Progenitor cell of endocrine pancreas (in vitro differentiated cells): ENCODE measurements at regions not wholly inside any gene's neighbourhood (a gene's known extent, or its start where the extent isn't known, plus 50 kb on each side); places are given as distances from the start of the nearest gene placed in this dataset.
A peak's percentile ranks its signal among the peaks of the same experiment; 100 is the strongest.

Source experiments
- DNase-seq: peaks from one replicate; pipeline ENCODE4 v3.0.0; 2021; ENCODE audit warnings: low spot score; ENCODE audit not compliant: unreplicated experiment
- H3K27ac Mint-ChIP-seq: 2 replicates; pipeline ENCODE4 v1.8.0; 2021; ENCODE audit warnings: mild to moderate bottlenecking, moderate library complexity, mixed read lengths
- H3K27me3 Mint-ChIP-seq: 2 replicates; pipeline ENCODE4 v1.8.0; 2021; ENCODE audit warnings: mixed read lengths
- H3K36me3 Mint-ChIP-seq: 2 replicates; pipeline ENCODE4 v1.8.0; 2022; ENCODE audit warnings: mixed read lengths; ENCODE audit not compliant: insufficient read depth
- H3K4me1 Mint-ChIP-seq: 2 replicates; pipeline ENCODE4 v1.8.0; 2021; ENCODE audit warnings: low read depth, mixed read lengths
- H3K4me3 Mint-ChIP-seq: 2 replicates; pipeline ENCODE4 v1.8.0; 2021; ENCODE audit warnings: low read depth, mild to moderate bottlenecking, moderate library complexity, mixed read lengths
- H3K9me3 Mint-ChIP-seq: 2 replicates; pipeline ENCODE4 v1.8.0; 2021; ENCODE audit warnings: low read depth, mixed read lengths
- TF ChIP-seq, protein P1 (sequence below): fragments of 200-600 bp; sonication (generic); IDR thresholded peaks from one replicate; pipeline ENCODE4 v1.5.0; 2021; ENCODE audit warnings: antibody characterized with exemption, mild to moderate bottlenecking; ENCODE audit not compliant: unreplicated experiment

DNA sequence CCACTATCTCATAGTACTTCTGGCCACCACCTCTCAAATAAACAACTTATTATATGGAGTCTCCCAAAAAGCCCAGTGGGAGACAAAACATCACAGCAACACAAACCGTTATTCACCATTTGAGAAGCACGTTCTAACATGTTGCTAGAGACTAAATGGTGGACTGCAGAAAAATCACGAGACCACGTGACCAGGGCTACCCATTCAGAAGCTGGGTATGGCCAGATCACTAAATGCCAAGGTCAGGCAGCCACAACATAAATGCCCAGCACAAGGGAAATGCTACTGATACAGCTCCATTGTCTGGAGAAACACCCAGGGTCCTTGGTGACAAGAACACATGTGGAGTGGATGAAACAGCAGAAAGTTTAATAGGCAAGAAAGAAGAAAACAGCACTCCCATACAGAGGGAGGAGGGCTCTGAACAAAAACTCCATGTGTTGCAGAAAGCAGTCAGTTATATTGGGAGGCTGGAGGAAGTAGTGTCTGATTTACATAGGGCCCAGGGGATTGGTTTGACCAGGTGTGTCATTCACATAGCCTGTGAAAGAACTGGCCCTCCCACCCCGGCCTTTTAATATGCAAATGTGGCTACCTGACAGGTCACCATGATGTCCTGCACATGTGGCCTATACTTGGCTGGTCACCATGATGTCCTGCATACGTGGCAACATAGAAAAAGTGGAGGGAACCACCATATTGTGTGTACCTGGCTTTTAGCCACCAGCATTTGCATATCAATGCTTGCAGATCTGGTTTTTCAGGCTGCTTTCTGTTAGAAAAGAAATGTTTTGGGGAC is 97.2 kb downstream of the TRIM36 start:
- Mint-ChIP-seq H3K9me3 (no peaks in the 10 kb centered on the region), H3K27ac (no peak overlapping the region), H3K27me3 (peaks cover 3% of the 10 kb centered on the region), H3K4me1 (no peaks in the 10 kb centered on the region), H3K36me3 (no peaks in the 10 kb centered on the region), H3K4me3 (no peak overlapping the region)
- TF ChIP-seq, protein P1, sequence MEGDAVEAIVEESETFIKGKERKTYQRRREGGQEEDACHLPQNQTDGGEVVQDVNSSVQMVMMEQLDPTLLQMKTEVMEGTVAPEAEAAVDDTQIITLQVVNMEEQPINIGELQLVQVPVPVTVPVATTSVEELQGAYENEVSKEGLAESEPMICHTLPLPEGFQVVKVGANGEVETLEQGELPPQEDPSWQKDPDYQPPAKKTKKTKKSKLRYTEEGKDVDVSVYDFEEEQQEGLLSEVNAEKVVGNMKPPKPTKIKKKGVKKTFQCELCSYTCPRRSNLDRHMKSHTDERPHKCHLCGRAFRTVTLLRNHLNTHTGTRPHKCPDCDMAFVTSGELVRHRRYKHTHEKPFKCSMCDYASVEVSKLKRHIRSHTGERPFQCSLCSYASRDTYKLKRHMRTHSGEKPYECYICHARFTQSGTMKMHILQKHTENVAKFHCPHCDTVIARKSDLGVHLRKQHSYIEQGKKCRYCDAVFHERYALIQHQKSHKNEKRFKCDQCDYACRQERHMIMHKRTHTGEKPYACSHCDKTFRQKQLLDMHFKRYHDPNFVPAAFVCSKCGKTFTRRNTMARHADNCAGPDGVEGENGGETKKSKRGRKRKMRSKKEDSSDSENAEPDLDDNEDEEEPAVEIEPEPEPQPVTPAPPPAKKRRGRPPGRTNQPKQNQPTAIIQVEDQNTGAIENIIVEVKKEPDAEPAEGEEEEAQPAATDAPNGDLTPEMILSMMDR = no peak
- DNase-seq = no peak

DNA sequence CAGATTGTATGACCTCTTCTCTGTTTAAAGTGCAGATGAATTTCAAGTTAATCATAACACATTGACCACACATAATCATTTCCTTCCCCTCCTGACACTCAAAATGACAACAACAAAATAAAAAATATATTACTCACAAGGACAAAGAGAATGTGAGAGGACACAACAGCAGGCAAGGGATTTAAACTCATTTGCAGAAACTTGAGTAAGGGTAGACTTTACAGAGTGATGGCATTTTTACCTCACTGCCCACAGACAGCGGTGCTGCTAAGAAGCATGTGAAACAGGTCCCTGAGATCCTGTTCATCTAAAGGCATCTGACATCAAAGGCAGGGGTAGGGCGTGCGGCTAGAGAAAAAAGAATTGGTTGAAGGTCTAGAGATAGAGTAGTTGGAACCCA is 99.0 kb downstream of the TRIM36 start:
- Mint-ChIP-seq H3K4me3 (no peak overlapping the region), H3K36me3 (no peaks in the 10 kb centered on the region), H3K9me3 (no peaks in the 10 kb centered on the region), H3K4me1 (no peaks in the 10 kb centered on the region), H3K27ac (no peak overlapping the region), H3K27me3 (peaks cover 3% of the 10 kb centered on the region)
- DNase-seq = no peak
- TF ChIP-seq, protein P1 = no peak

DNA sequence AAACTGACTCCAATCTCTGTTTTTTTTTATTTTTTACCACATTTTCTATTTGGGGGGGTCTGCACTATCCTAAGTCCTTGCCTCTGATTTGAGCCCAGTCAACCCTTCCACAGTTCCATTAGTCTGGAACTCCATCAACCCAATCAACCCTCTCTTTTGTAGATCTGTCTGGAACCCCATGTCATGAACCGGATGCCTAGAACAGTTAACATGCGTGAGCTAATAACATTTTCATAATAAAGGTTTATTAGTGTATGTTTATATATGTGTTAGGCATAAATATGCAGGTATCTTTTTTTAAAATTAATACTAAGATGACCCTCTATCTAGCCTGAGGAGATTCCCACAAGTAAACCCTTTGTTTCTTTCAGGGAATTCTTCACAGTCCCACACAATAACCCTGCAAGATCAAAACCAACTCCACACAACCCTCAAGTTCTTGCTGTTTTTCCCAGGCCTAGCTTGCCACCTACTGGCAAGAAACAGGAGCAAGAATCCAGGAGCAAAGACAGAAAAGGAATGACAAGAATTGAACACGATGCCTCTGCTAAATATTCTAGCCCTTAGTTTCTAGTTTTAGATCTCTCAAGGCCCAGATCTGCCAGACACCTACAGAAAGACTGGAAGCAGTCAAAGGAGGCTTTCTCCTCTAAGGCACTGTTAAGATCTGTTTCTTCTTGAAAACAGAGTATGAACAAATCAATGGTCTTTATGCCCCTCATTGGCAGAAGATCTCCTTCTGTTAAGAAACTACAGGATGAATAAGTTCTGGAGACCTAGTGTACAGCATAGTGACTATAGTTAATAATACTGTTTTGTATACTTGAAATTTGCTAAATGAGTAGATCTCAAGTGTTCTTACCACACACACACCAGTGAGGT is 100.4 kb downstream of the TRIM36 start:
- Mint-ChIP-seq H3K9me3 (no peaks in the 10 kb centered on the region), H3K4me1 (no peaks in the 10 kb centered on the region), H3K27ac (no peak overlapping the region), H3K36me3 (no peaks in the 10 kb centered on the region), H3K4me3 (no peak overlapping the region), H3K27me3 (peaks cover 3% of the 10 kb centered on the region)
- TF ChIP-seq, protein P1 = peak; percentile 78
- DNase-seq = peak; percentile 15

DNA sequence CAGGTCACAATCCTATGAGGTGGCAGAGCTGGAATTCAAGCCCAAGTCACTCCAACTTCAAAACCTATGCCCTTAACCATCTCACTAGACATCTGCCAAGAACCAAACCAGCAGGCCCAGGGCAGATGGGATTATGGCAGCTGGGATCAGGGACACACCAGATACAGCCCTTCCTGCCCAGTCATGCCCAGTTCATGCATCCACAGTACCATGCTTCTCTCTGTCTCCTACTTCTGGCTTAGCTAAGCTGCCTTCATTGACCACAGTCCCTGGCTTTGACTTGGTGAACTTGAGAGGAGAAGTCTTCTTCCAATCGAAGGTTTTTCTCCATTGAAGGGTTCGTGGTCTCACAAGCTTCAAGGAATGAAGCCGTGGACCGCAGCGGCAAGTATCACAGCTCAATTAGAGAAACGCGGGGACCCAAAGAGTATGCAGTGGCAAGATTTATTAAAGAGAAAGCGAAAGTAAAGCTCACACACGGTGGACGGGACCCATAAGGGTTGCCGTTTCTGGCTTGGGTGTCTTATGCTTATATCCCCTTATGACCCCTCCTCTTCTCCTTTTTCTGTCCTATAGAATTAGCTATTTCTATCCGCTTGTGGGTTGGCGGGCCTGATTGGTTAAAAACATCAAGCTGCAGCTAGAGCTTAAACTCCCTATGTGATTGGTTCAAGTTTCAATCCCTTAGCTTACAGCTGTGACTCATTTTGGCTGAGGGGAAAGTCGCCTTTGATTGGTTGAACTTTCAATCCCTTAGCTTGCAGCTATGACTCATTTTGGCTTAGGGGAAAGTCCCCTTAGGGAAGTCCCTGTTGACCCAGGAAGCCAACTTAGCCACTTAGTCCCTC is 101.2 kb downstream of the TRIM36 start:
- H3K27ac Mint-ChIP-seq = no peak overlapping the region
- H3K27me3 Mint-ChIP-seq = peaks cover 3% of the 10 kb centered on the region
- H3K4me3 Mint-ChIP-seq = no peak overlapping the region
- no peak for DNase-seq
- no peaks in the 10 kb centered on the region for H3K4me1 Mint-ChIP-seq
- H3K36me3 Mint-ChIP-seq = no peaks in the 10 kb centered on the region
- no peaks in the 10 kb centered on the region for H3K9me3 Mint-ChIP-seq
- TF ChIP-seq, protein P1 = no peak

DNA sequence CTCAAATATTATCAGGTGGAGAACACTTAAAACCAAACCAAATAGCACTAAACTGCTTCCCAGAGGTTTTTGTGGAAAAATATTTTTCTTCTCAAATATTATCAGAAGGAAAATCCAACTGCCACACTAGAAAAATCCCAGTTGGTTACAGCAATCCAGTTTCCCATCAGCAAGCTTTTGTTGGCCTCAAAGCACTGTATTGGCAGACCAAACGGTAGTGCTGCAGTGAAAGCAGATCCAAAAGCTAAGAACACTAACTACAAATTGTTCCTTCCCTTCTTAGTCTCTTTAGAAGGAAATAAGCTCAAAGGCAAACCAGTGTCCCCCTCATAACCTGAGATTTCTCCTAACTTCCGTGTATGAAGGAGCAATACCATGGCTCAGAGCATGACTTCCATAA is 105.3 kb downstream of the TRIM36 start:
- Mint-ChIP-seq H3K4me3 (no peak overlapping the region), H3K9me3 (no peaks in the 10 kb centered on the region), H3K4me1 (no peaks in the 10 kb centered on the region), H3K36me3 (no peaks in the 10 kb centered on the region), H3K27me3 (no peaks in the 10 kb centered on the region), H3K27ac (no peak overlapping the region)
- TF ChIP-seq, protein P1 = no peak
- DNase-seq = no peak
